Fibroblast of peridontal ligament (primary cell): ENCODE measurements at regions not wholly inside any gene's neighbourhood (a gene's known extent, or its start where the extent isn't known, plus 50 kb on each side); places are given as distances from the start of the nearest gene placed in this dataset.
A peak's percentile ranks its signal among the peaks of the same experiment; 100 is the strongest.
"Not testable (repeated sequence)": the region's sequence is repeated elsewhere in the genome, so short reads cannot be mapped to it uniquely, and the experiment has no call there.

ENCODE experiments used
- DNase-seq: peaks from one replicate; pipeline ENCODE4 v3.0.0-alpha.2; 2010; ENCODE audit errors: extremely low read depth

GRCh38 chr14:39680777-39681176 is 248.5 kb upstream of the FBXO33 start:
- DNase-seq = no peak

- no peak for DNase-seq
These were observed 241.5 kb upstream of the FBXO33 start for GRCh38 chr14:39673734-39674133.

DNA sequence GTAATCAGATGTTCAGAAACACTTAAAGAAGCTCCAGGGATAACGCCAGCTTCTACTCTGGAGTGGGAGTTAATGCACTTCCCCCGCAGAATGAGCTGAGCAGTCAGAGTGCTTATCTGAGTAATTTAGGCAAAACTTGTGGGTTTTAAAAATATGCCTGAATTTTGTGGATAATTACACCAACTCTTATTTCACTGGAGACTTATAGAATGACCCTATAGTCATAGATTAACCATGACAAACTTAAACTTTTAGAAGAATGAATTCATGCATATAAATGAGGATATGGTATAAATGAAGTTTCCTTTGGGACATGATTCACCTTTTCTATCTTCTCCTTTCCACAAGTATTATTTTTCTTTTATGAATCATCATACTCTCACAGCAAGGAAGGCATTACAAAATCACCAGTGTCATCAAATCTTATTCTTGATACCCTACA is 241.1 kb upstream of the FBXO33 start:
- DNase-seq = peak; percentile 65

GRCh38 chr14:39668449-39668848 is 236.2 kb upstream of the FBXO33 start:
- DNase-seq = no peak

GRCh38 chr14:39666386-39666785 is 234.2 kb upstream of the FBXO33 start:
- DNase-seq = no peak

DNA sequence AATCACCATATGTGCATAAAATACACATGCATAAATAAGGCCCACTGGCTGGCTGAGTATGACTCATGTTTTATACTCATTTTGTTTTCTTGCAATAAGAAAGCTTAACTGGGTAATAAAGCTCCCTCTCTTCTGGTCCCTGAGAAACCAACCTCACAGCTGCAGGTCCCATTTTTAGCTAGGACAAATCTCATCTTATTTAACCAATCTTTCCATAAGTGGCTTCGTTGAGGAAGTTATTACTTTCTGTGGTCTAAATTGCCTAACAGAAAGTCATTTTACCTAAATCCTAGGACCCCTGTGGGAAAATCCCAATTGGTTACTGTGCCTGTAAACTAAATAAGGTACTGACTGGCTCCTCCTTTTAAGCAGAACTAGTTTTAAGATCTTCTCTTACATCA is 232.8 kb upstream of the FBXO33 start:
- peak; percentile 50 for DNase-seq

DNA sequence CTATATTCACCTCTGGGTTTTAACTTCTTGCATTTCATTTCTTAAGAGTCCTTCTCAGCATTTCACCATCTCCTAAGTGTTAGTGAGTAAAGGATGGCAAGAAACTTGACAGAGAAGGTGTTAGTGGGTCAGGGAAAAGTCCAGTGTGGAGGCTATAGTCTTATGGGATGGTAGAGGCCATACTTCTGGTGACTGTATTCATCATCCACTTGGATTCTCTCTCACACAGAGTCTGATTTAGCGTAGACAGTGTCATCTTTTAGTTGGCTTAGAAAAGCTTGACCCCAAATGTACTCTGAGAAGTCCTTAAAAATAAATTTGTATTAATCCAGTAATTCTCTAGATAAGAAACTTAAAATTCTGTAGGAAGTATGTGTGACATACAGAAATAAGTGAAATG is 232.4 kb upstream of the FBXO33 start:
- no peak for DNase-seq

DNA sequence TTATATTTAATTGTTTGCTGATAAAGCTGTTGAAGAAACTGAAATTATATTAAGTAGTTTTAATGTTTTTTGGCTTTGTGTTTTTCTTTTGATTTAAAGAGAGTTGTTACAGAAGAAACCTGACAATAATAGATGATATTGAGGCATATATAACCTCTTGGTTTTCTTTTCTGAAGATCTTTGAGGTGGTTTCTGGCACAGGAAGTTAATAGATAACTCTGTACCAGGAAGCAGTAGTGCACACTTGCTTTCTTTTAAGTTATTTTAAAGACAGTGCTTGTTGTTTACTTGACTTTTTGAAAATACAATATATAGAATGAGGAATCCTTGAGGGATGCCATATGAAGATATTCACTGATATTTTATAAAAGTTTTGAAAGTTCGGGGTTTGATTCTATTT is 209.0 kb upstream of the FBXO33 start:
- DNase-seq = no peak

DNA sequence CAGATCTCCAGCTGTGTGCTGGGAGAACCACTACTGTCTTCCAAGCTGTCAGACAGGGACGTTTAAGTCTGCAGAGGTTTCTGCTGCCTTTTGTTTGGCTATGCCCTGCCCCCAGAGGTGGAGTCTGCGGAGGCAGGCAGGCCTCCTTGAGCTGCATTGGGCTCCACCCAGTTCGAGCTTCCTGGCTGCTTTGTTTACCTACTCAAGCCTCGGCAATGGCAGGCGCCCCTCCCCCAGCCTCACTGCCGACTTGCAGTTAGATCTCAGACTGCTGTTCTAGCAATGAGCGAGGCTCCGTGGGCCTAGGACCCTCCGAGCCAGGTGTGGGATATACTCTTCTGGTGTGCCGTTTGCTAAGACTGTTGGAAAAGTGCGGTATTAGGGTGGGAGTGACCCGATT is 206.8 kb upstream of the FBXO33 start:
- not testable (repeated sequence) for DNase-seq

DNA sequence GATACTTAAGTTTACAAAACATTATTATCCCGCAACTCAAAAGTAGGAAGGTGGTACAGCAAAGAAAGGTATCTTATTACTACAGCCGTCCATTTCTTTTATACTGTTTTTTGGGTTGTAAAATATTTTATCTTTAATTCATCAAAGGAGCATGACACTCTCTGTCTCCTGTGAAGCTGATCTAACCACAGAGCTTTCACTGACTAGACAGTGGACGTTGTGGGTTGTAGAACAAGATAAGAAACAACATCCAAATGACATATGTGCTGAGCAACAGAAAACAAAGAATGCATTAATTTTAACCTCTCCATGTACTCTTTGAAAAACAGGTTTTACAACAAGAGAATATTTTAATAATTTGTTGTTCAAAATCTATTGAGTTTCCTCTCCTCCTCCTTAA is 195.9 kb upstream of the FBXO33 start:
- DNase-seq = no peak

DNA sequence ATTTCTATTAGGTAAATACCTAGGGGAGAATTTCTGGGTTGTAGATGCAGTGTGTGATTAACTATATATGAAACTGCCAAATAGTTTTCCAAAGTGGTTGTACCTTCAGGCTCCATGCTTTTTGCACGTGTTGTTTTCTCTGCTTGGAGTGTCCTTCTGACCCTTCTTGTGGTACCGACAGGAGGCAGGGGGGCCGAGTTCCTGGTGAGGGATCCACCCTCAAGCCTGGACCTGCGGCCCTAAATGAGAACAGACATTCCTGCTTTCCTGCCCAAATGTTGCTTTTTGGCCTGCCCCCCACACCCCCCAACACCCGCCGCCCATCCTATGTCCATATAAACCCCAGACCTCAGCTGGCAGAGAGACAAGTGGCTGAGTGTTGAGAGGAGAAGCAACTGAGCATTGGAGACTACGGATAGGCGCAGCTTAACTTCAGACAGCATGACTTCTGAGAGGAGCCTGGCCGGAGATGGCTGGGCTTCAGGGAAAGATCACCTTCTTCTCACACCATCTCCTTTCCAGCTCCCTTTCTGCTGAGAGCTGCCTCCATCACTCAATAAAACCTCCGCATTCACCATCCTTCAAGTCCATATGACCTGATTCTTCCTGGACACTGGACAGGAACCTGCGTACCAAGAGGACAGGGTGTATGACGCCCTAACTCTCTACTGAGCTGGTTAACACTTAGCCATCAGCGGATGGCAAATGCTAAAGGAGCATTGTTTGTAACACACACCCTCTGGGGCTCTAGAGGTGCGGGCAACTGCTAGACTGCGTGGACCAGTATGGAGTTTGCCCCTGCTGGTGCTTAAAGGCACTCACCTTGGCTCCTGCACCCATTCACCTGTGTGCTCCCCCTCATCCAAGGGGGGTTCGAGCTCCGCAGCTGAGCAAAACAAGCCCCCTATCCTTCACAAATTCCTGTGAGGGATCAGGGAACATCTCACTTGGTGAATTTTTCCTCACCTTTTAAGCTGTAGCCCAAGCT is 194.7 kb upstream of the FBXO33 start:
- DNase-seq = no peak

GRCh38 chr14:39621678-39622077 is 189.4 kb upstream of the FBXO33 start:
- no peak for DNase-seq

DNA sequence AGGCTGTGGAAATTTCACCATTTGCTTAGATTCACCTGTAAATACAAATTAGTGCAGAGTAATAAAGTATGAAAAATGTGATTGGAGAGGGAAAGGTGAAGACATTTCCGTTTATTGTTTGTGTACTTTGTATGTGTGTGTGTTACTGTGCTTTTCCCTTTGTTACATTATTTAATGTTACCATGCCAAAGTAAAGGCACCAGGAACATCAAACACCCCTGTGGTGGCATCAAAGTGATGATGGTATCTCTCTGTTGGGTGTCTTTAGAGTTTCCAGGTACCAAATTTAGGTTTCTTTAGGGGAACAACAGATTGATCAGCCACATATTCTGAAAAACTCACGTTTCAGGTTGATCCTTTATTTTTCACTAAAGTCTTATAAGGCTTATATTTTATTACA is 189.0 kb upstream of the FBXO33 start:
- DNase-seq = no peak

GRCh38 chr14:39617537-39617936 is 185.3 kb upstream of the FBXO33 start:
- no peak for DNase-seq

- no peak for DNase-seq
These were observed 183.1 kb upstream of the FBXO33 start for GRCh38 chr14:39615352-39615751.

DNA sequence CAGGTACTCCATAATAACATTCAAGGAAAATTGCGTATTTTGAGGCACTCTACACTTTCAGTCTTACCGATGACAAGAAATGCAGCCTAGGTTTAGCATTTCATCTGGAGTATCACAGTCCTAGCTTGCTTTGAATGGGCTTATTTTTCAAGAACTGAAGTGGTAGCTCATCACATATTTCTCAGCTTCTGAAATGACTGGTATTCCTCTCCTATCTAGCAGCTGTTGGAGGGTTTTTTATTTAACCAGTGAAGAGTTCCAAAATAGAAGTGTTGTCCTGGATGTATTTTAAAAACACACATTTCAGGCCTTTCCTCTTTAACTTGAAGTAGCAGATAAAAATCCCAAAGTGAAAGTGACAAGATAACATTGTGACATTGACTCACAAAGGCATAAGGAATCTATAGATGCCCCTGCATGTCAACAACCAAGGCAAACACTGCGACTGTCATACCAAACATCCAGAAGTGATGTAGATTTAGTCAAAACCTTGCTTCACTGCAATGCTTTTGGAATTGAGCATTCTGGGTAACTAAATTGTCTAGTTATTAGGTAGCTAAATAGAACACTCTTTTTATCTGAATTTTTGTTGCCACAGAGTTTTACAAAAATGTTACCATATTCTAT is 182.2 kb upstream of the FBXO33 start:
- DNase-seq = no peak

GRCh38 chr14:39609119-39609518 is 176.9 kb upstream of the FBXO33 start:
- DNase-seq = no peak

DNA sequence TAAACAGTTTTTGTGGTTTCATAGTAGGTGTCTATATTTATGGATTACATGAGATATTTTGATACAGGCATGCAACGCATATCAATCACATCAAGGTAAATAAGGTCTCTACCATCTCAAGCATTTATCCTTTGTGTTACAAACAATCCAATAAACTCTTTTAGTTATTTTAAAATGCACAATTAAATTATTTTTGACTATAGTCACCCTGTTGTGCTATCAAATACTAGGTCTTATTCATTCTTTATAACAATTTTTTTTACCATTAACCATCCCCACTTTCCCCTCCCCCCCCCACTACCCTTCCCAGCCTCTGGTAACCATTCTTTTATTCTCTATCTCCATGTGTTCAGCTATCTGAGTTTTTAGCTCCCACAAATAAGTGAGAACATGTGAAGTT is 175.7 kb upstream of the FBXO33 start:
- DNase-seq = no peak

GRCh38 chr14:39603942-39604341 is 171.7 kb upstream of the FBXO33 start:
- no peak for DNase-seq

GRCh38 chr14:39593377-39593776 is 161.1 kb upstream of the FBXO33 start:
- DNase-seq = no peak

DNA sequence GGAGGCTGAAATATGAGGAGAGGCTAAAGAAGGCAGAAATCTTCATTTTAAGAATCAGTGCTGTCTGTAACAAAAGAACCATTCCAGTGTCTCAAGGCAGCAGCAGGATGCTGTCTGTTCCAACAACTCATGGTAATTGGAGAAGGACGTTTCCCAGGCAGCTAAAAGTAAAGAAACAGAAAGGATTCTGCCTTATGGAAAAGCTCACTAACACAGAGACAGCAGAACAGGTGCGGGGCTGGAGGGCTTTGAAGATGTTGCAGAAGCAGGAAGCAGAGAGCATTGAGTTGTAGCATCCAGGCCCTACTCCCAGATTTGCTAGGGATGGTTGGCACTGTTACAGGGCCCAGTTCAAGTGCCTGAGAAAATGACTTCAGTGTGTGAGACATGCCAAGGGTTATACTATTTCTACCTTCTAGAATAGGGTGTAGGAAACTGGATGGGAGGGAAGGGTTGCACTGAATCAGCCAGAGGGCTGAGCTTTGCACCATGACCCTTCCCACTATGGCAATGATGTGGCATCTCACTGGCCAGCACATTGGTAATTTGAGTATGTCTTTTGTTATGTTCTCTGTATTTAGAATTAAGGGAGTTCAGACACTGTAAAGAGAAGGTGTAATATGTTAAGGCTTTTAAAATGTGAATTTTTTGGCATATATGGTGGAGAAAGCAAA is 160.0 kb upstream of the FBXO33 start:
- no peak for DNase-seq

DNA sequence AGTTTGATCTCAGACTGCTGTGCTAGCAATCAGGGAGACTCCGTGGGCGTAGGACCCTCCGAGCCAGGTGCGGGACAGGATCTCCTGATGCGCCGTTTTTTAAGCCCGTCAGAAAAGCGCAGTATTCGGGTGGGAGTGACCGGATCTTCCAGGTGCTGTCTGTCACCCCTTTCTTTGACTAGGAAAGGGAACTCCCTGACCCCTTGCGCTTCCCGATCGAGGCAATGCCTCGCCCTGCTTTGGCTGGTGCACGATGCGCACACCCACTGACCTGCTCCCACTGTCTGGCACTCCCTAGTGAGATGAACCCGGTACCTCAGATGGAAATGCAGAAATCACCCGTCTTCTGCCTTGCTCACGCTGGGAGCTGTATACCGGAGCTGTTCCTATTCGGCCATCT is 157.6 kb upstream of the FBXO33 start:
- not testable (repeated sequence) for DNase-seq
